ENCODE measurements at regions not wholly inside any gene's neighbourhood (a gene's known extent, or its start where the extent isn't known, plus 50 kb on each side); places are given as distances from the start of the nearest gene placed in this dataset.

DNA sequence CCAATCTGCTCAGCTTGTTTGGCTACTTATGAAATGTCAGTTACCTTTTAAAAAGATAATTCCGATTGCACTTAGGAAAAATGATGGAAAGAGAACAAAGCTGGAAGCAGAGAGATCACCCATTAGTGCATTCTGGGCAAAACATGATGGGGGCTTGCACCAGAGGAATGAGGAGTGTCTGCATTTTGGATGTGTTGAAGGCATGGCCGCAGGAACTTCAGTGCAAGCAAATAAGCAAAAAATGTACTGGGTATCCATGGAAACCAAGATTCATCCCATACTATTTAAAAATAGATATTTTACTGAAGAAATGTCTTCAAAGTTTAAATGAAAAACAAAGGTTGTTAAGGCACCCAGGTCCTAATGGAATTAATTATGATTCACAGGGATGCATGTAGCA, 655.0 kb downstream of the POM121L12 start:
- H3K27me3 ChIP-seq (ENCODE audit: control insufficient read depth, insufficient read depth, low read length): no peaks in the 10 kb centered on the region
- no peaks in the 10 kb centered on the region for H3K9me3 ChIP-seq (ENCODE audit: control insufficient read depth, insufficient read depth, low read length)
- DNase-seq (ENCODE audit: low read depth, low spot score): no peak
- H3K4me1 ChIP-seq (ENCODE audit: control insufficient read depth, insufficient read depth, low read length): no peaks in the 10 kb centered on the region
- no CpG with 5 or more reads among the region's 2 CpGs for WGBS (ENCODE audit: insufficient coverage, insufficient read length)
- H3K27ac ChIP-seq (ENCODE audit: low read length): no peak overlapping the region
- H3K4me3 ChIP-seq (ENCODE audit: low read length): no peak overlapping the region
- no peaks in the 10 kb centered on the region for H3K36me3 ChIP-seq (ENCODE audit: control insufficient read depth, insufficient read depth, low read length)

DNA sequence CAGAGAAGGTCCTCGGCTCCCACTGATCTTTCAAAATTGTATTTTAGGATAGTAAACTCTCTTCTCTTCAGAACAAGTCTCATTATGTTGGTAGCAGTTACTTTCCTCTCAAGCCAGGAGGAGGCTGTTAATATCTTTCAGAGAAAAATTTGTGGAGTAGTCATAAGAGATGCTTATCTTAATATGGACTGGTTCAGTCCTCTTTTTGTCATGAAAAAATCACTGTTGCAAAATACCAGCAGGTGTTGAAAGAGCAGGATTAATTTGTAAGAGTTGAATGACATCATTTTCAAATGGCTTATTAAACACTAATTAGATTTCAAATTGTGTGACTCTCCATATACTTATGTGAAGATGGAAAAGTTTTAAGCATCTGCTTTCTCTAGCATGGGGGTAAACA, 662.5 kb downstream of the POM121L12 start:
- no CpG with 5 or more reads among the region's 1 CpG for WGBS (ENCODE audit: insufficient coverage, insufficient read length)
- DNase-seq (ENCODE audit: low read depth, low spot score): no peak
- H3K36me3 ChIP-seq (ENCODE audit: control insufficient read depth, insufficient read depth, low read length): no peaks in the 10 kb centered on the region

DNA sequence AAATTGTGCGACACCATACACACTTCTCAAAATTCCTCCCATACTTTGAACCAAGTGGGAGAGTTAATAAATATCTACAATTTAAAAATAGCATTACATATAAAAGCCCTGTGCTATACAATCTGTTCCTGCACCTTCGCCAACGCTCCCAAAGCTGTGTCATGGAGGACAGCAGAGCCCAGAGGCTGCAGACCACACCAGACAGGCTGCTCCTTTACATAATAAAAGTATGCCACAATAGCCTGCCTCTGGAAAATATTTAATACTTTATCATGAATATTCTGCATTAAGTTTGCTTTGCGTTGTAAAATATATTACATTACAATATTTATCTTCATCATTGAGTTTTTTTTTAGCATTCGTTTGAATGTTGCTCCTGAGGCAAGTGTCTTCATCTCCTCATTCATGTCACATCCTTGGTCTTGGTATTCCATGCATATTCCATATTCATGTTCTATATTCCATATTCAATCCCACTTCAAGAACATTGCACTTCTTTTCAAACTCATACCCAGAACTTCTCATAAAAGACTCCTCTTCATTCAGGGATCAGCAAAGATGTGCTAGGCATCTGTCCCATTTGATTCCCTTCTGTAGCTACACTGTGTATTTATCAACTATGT, 663.9 kb downstream of the POM121L12 start:
- DNase-seq (ENCODE audit: low read depth, low spot score): no peak
- WGBS (ENCODE audit: insufficient coverage, insufficient read length): no CpG with 5 or more reads among the region's 5 CpGs
- H3K27ac ChIP-seq (ENCODE audit: low read length): no peak overlapping the region

More for the DNA sequence above, 662.5 kb downstream of the POM121L12 start:
- no peak overlapping the region for H3K27ac ChIP-seq (ENCODE audit: low read length)
- no peaks in the 10 kb centered on the region for H3K9me3 ChIP-seq (ENCODE audit: control insufficient read depth, insufficient read depth, low read length)
- no peak overlapping the region for H3K4me3 ChIP-seq (ENCODE audit: low read length)
- no peaks in the 10 kb centered on the region for H3K4me1 ChIP-seq (ENCODE audit: control insufficient read depth, insufficient read depth, low read length)
- no peaks in the 10 kb centered on the region for H3K27me3 ChIP-seq (ENCODE audit: control insufficient read depth, insufficient read depth, low read length)

DNA sequence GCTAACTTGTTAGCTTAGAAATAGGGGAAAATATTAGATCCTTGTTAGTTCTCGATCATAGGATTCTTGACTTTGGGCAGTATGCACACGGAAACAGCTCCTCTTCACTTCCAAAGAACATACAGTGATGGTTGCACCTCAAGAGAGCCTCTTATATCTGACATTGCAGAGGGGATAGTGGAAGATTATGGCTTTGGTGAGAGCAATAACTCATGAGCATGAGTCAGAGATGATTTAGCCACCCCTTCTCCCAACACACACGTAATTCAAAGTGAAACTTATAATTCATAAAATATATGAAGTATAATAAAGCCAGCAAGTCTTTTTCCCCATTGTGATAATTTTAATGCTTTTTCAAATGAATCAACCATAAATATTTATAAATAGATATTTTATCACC, 683.7 kb downstream of the POM121L12 start:
- Histone ChIP-seq H3K27ac (ENCODE audit: low read length) (no peak overlapping the region), H3K4me3 (ENCODE audit: low read length) (no peak overlapping the region), H3K4me1 (ENCODE audit: control insufficient read depth, insufficient read depth, low read length) (no peaks in the 10 kb centered on the region), H3K27me3 (ENCODE audit: control insufficient read depth, insufficient read depth, low read length) (no peaks in the 10 kb centered on the region), H3K36me3 (ENCODE audit: control insufficient read depth, insufficient read depth, low read length) (no peaks in the 10 kb centered on the region), H3K9me3 (ENCODE audit: control insufficient read depth, insufficient read depth, low read length) (no peaks in the 10 kb centered on the region)
- DNase-seq (ENCODE audit: low read depth, low spot score): no peak
- no CpG with 5 or more reads among the region's 3 CpGs for WGBS (ENCODE audit: insufficient coverage, insufficient read length)

More for the DNA sequence above, 663.9 kb downstream of the POM121L12 start:
- no peaks in the 10 kb centered on the region for H3K36me3 ChIP-seq (ENCODE audit: control insufficient read depth, insufficient read depth, low read length)
- H3K4me1 ChIP-seq (ENCODE audit: control insufficient read depth, insufficient read depth, low read length): no peaks in the 10 kb centered on the region
- no peaks in the 10 kb centered on the region for H3K27me3 ChIP-seq (ENCODE audit: control insufficient read depth, insufficient read depth, low read length)
- no peaks in the 10 kb centered on the region for H3K9me3 ChIP-seq (ENCODE audit: control insufficient read depth, insufficient read depth, low read length)
- no peak overlapping the region for H3K4me3 ChIP-seq (ENCODE audit: low read length)

DNA sequence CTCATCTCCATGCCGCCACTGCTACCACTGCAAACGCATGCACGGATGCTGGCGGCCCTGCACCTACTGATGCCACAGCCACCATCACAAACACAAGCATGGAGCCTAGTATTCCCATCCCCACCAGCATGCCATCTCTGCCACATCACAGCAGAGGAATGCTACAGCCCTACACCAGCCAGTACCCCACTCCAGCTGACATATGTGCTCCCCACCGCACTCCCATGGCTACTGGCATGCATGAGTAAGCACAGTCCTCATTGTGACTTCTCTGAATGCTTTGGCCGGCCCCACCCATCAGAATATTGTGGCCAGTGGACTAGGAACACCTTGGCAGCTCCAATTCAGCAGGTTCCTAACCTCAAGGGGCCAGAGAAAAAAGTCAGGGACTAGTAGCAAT, 705.5 kb downstream of the POM121L12 start:
- no CpG with 5 or more reads among the region's 6 CpGs for WGBS (ENCODE audit: insufficient coverage, insufficient read length)
- H3K27ac ChIP-seq (ENCODE audit: low read length): no peak overlapping the region
- no peak overlapping the region for H3K4me3 ChIP-seq (ENCODE audit: low read length)
- no peaks in the 10 kb centered on the region for H3K9me3 ChIP-seq (ENCODE audit: control insufficient read depth, insufficient read depth, low read length)
- DNase-seq (ENCODE audit: low read depth, low spot score): no peak
- H3K27me3 ChIP-seq (ENCODE audit: control insufficient read depth, insufficient read depth, low read length): no peaks in the 10 kb centered on the region
- H3K4me1 ChIP-seq (ENCODE audit: control insufficient read depth, insufficient read depth, low read length): no peaks in the 10 kb centered on the region
- H3K36me3 ChIP-seq (ENCODE audit: control insufficient read depth, insufficient read depth, low read length): no peaks in the 10 kb centered on the region

DNA sequence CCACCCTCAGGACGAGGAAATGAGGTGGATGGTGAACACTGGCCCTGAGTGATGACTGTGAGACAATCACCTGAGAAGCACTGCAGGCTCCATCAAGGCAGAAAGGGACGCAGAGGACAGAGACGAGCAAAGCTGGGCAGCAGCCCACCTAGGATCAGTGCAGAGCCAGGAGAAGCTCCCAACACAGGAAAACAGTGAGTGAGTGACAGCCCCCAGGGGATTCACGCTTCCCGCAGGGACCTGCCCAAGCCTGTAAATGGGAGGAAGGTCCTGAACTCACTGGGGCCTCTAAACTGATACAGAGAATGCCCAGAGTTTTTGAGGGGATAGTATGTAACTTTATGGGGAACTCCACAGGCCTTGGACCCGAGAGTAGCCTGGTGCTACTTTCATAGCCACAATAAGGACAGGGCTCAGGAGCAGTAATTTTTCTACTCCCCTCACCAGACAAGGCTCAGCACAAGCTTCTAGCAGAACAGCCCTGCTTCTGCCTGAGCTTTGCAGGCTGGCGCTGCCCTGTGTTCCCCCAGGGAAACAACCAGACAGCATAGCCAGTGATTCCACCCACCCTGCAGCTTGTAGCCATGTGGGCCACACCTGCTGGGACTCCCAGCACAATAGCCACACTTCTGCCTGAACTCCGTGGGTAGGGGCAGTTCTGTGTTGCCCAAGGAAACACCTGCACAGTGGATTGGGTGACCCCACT, 708.4 kb downstream of the POM121L12 start:
- no peak overlapping the region for H3K27ac ChIP-seq (ENCODE audit: low read length)
- no peak for DNase-seq (ENCODE audit: low read depth, low spot score)
- no peaks in the 10 kb centered on the region for H3K9me3 ChIP-seq (ENCODE audit: control insufficient read depth, insufficient read depth, low read length)
- H3K36me3 ChIP-seq (ENCODE audit: control insufficient read depth, insufficient read depth, low read length): no peaks in the 10 kb centered on the region
- WGBS (ENCODE audit: insufficient coverage, insufficient read length): no CpG with 5 or more reads among the region's 8 CpGs
- H3K4me3 ChIP-seq (ENCODE audit: low read length): no peak overlapping the region
- no peaks in the 10 kb centered on the region for H3K27me3 ChIP-seq (ENCODE audit: control insufficient read depth, insufficient read depth, low read length)
- no peaks in the 10 kb centered on the region for H3K4me1 ChIP-seq (ENCODE audit: control insufficient read depth, insufficient read depth, low read length)

DNA sequence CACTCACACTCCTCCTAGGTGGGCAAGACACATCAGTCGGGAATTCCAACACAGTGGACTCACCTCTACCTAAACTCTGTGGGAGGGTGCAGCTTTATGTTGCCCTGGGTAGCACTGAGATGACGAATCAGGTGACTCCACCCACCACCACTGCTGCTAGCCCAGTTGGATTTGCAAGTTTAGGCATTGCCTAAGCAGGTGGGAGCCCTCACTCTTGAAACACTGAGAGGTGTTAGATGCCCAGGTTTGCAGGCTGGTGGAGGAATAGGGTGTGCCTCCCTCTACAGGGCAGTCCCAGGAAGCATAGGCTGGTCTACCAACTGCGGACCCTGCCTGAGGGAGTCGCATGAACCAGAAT, 708.9 kb downstream of the POM121L12 start:
- H3K27me3 ChIP-seq (ENCODE audit: control insufficient read depth, insufficient read depth, low read length): no peaks in the 10 kb centered on the region
- no peak overlapping the region for H3K27ac ChIP-seq (ENCODE audit: low read length)
- peak; percentile 2 for DNase-seq (ENCODE audit: low read depth, low spot score)
- H3K4me3 ChIP-seq (ENCODE audit: low read length): no peak overlapping the region
- no peaks in the 10 kb centered on the region for H3K4me1 ChIP-seq (ENCODE audit: control insufficient read depth, insufficient read depth, low read length)
- WGBS (ENCODE audit: insufficient coverage, insufficient read length): no CpG with 5 or more reads among the region's 4 CpGs
- no peaks in the 10 kb centered on the region for H3K9me3 ChIP-seq (ENCODE audit: control insufficient read depth, insufficient read depth, low read length)
- no peaks in the 10 kb centered on the region for H3K36me3 ChIP-seq (ENCODE audit: control insufficient read depth, insufficient read depth, low read length)

DNA sequence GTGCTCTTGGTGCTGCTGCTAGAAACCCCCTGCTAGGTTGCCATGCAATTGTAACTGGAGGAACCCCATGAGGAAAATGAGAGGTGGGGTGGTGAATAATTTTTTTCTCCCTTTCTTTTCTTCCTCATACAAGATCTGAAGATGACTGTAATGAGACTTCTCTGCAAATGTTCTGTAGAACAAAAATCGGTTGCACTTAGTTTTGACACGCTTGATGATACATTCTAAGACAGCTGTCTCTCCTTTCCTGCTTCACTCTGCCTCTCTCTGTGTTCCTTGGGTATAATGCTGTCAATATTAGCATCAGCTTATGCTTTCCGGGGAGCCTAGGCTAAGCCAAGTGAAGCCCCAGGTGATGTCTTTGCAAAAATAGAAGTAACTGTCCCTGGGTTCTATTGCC, 721.5 kb downstream of the POM121L12 start:
- Histone ChIP-seq H3K27ac (ENCODE audit: low read length) (no peak overlapping the region), H3K9me3 (ENCODE audit: control insufficient read depth, insufficient read depth, low read length) (no peaks in the 10 kb centered on the region), H3K27me3 (ENCODE audit: control insufficient read depth, insufficient read depth, low read length) (no peaks in the 10 kb centered on the region), H3K4me3 (ENCODE audit: low read length) (no peak overlapping the region), H3K4me1 (ENCODE audit: control insufficient read depth, insufficient read depth, low read length) (no peaks in the 10 kb centered on the region), H3K36me3 (ENCODE audit: control insufficient read depth, insufficient read depth, low read length) (no peaks in the 10 kb centered on the region)
- WGBS (ENCODE audit: insufficient coverage, insufficient read length): no CpG with 5 or more reads among the region's 3 CpGs
- no peak for DNase-seq (ENCODE audit: low read depth, low spot score)

DNA sequence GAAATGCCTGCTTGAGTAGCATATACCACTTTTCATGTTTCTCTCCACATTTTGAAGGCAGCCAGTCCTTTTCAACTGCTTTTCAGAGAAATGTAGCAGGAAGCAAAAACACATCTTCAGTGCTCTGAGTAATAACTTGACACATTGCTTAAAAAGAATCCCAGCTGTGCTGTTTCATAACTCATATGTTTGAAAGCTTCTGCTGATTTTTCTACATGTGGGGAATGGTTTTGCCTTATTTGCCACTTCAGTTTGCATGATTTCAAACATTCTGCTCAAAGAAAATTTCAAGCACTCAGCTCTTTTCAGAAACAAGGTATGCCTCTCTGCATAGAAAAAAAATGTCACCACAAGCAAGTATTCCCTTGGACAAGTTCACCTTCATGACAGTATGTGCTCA, 732.8 kb downstream of the POM121L12 start:
- H3K36me3 ChIP-seq (ENCODE audit: control insufficient read depth, insufficient read depth, low read length): no peaks in the 10 kb centered on the region
- no peak overlapping the region for H3K27ac ChIP-seq (ENCODE audit: low read length)
- DNase-seq (ENCODE audit: low read depth, low spot score): no peak
- no peaks in the 10 kb centered on the region for H3K4me1 ChIP-seq (ENCODE audit: control insufficient read depth, insufficient read depth, low read length)
- no peaks in the 10 kb centered on the region for H3K9me3 ChIP-seq (ENCODE audit: control insufficient read depth, insufficient read depth, low read length)
- no peaks in the 10 kb centered on the region for H3K27me3 ChIP-seq (ENCODE audit: control insufficient read depth, insufficient read depth, low read length)
- H3K4me3 ChIP-seq (ENCODE audit: low read length): no peak overlapping the region

DNA sequence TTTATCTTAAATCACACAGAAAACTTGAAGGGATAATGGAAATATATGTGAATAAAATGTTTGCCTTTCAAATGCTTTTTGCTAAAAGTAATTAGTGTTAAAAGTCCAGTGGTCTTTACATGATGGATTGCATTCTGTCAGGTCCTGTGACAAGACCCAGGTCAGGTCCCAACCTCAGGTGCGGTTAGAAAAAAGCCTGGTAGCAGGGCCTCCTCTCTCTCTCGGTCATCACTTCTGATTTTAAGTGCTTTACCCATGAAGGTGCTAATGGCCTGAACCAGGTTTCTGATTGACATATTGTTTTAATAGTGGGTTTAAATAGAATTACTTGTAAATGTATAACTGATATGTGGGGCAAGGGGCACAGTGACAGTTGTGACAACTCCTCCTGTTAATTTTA, 736.3 kb downstream of the POM121L12 start:
- Histone ChIP-seq H3K4me1 (ENCODE audit: control insufficient read depth, insufficient read depth, low read length) (no peaks in the 10 kb centered on the region), H3K9me3 (ENCODE audit: control insufficient read depth, insufficient read depth, low read length) (no peaks in the 10 kb centered on the region), H3K27ac (ENCODE audit: low read length) (no peak overlapping the region), H3K36me3 (ENCODE audit: control insufficient read depth, insufficient read depth, low read length) (no peaks in the 10 kb centered on the region), H3K27me3 (ENCODE audit: control insufficient read depth, insufficient read depth, low read length) (no peaks in the 10 kb centered on the region), H3K4me3 (ENCODE audit: low read length) (no peak overlapping the region)
- no CpG with 5 or more reads among the region's 2 CpGs for WGBS (ENCODE audit: insufficient coverage, insufficient read length)
- DNase-seq (ENCODE audit: low read depth, low spot score): no peak

DNA sequence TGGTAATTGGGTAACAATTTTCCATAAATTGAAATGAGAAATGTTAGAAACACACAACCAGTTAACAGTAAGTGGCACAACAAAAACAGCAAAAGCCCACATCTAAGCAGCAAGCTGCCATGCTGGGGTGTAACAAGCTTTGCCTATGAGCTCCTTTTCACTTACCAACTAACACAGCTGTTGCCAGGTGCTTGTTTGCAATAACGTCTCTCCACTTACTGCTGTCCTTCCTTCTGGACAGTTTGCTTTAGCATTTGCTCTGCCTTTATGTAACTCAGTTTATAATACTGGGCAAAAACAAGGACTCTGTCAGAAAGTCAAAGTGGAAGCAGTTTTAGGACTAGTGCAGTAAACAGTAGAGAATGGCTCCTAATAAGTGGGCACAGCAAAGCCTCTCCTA, 740.9 kb downstream of the POM121L12 start:
- Histone ChIP-seq H3K9me3 (ENCODE audit: control insufficient read depth, insufficient read depth, low read length) (no peaks in the 10 kb centered on the region), H3K4me1 (ENCODE audit: control insufficient read depth, insufficient read depth, low read length) (no peaks in the 10 kb centered on the region), H3K4me3 (ENCODE audit: low read length) (no peak overlapping the region), H3K27me3 (ENCODE audit: control insufficient read depth, insufficient read depth, low read length) (no peaks in the 10 kb centered on the region), H3K36me3 (ENCODE audit: control insufficient read depth, insufficient read depth, low read length) (no peaks in the 10 kb centered on the region), H3K27ac (ENCODE audit: low read length) (no peak overlapping the region)
- WGBS (ENCODE audit: insufficient coverage, insufficient read length): no CpG with 5 or more reads among the region's 1 CpG
- no peak for DNase-seq (ENCODE audit: low read depth, low spot score)
